GM20000 (cell line): ENCODE measurements at regions not wholly inside any gene's neighbourhood (a gene's known extent, or its start where the extent isn't known, plus 50 kb on each side); places are given as distances from the start of the nearest gene placed in this dataset.

Experiments used
- DNase-seq: peaks from one replicate; pipeline ENCODE4 v3.0.0; 2012; ENCODE audit warnings: low spot score
- TF ChIP-seq, protein P1 (sequence below): IDR thresholded peaks from 2 replicates; pipeline ENCODE4 v1.5.1; 2012; ENCODE audit warnings: mild to moderate bottlenecking, control low read depth; ENCODE audit errors: extremely low read depth, missing control alignments

GRCh38 chr2:160632084-160632975, 138.7 kb upstream of the RBMS1 start:
- TF ChIP-seq, protein P1, sequence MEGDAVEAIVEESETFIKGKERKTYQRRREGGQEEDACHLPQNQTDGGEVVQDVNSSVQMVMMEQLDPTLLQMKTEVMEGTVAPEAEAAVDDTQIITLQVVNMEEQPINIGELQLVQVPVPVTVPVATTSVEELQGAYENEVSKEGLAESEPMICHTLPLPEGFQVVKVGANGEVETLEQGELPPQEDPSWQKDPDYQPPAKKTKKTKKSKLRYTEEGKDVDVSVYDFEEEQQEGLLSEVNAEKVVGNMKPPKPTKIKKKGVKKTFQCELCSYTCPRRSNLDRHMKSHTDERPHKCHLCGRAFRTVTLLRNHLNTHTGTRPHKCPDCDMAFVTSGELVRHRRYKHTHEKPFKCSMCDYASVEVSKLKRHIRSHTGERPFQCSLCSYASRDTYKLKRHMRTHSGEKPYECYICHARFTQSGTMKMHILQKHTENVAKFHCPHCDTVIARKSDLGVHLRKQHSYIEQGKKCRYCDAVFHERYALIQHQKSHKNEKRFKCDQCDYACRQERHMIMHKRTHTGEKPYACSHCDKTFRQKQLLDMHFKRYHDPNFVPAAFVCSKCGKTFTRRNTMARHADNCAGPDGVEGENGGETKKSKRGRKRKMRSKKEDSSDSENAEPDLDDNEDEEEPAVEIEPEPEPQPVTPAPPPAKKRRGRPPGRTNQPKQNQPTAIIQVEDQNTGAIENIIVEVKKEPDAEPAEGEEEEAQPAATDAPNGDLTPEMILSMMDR: no peak
- no peak for DNase-seq

GRCh38 chr2:160634436-160634835, 140.8 kb upstream of the RBMS1 start:
- TF ChIP-seq, protein P1: no peak
- DNase-seq: no peak

DNA sequence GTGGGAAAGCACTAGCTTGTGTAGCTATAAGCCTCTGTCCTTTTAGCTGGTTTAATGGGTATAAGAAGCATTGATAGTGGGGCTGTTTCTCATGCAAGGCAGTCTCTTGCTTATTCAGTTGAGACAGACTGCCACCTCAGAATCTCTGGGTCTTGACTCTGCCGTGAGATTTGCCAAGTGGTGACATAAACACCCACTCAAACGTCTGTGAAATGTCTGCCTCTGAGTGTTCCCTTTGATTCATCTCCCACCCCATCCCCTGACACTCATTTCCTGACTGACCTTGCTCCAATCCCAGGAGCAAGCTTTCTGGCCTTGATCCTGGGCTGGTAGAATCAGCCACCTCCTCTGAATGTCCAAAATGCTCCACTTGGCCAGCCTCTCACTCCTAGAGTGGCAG, 141.9 kb upstream of the RBMS1 start:
- no peak for DNase-seq

GRCh38 chr2:160639472-160639871, 145.9 kb upstream of the RBMS1 start:
- TF ChIP-seq, protein P1: no peak
- no peak for DNase-seq

More for the DNA sequence above, 141.9 kb upstream of the RBMS1 start:
- TF ChIP-seq, protein P1: no peak

DNA sequence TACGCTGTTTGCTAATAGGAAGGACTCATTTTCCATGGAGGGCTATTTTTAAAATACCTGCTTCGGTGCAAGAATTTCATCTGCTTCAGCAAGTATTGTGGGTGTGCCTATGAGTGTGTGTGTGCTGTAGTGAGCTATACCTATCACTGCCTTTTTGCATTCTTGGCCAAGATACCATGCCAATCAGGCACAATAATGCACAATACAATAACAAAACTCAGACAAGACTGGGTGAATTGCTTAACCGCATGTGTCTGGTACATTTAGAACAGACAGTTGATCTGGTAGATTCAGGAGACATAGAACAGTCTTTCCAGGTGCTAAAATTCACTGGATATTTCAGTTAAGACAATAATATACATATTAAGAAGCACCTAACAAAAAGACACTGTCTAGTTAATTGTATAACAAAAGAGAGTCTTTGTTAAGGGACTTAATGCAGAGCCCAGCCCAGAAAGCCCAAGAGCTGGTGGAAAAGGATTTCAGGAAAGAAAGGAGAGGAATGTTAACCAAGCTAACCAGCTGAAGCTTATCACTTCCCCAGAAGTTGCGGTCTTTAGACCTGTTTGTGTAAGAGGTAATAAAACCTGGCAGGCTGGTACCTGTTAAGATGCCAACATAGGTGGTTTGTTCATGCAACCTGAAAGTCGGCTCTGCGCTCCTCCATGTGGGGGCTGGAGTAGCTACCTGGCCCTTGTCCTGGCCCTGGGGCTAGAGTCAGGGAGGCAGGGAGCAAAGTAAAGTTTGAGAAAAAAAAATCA, 153.3 kb upstream of the RBMS1 start:
- DNase-seq: no peak
- TF ChIP-seq, protein P1: no peak

DNA sequence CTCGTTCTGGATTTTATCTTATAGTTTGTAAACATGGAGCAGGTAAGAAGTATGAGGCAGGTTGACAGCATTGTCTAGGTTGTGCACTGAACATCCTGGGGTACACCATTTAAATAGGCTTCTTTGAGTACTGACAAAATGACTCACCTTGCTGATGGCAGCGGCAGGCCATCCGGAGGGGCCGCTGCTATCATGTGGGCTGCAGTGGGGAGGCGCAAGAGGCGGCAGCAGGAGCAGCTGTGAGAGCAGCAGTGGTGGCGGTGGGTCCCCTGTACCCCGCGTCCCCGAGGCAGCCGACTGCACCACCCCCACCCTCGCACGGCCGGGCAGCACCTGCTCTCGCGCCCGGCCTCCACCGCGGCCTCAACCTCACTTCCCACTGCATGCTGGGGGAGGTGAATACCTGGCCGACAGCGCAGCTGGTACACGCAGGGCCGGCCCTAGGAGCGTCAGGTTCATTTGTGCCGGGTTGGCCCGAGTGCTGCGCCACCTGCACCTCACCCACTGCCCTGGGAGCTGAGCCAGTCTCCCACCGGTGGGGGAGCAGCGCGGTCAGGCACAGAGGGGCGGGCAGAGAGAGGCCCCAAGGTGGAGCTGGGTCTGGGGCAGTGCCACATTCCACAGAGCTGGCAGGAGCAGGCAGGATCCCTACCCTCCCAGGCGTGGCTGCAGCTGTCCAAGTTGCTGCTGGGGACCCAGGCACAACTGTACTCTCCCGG, 154.5 kb upstream of the RBMS1 start:
- TF ChIP-seq, protein P1: no peak
- no peak for DNase-seq
